AG04450 (cell line): ENCODE measurements at regions not wholly inside any gene's neighbourhood (a gene's known extent, or its start where the extent isn't known, plus 50 kb on each side); places are given as distances from the start of the nearest gene placed in this dataset.

ENCODE experiments used
- CTCF ChIA-PET: fragments of 300-600, 350-600 bp; formaldehyde crosslinking; extraction: SDS; loops from one replicate; lab custom pipeline; 2022; ENCODE audit warnings: antibody characterized with exemption, inconsistent platforms; lab: Charles Lee
- POLR2A ChIA-PET: fragments of 350-600 bp; formaldehyde crosslinking; extraction: SDS; loops from one replicate; lab custom pipeline; 2021; ENCODE audit warnings: antibody characterized with exemption, inconsistent platforms; lab: Yijun Ruan, JAX
- DNase-seq: peaks from one replicate; pipeline ENCODE4 v3.0.0-alpha.2; 2011; ENCODE audit warnings: low read depth, low spot score
- H3K27ac ChIP-seq: one replicate; pipeline ENCODE4 v1.5.1; 2012; ENCODE audit warnings: low read depth, low read length, control low read depth
- H3K27me3 ChIP-seq: one replicate; pipeline ENCODE4 v1.6.0; 2012; ENCODE audit warnings: low read length; ENCODE audit not compliant: control insufficient read depth, insufficient read depth
- H3K4me3 ChIP-seq: 2 replicates; pipeline ENCODE4 v1.5.1; 2011; ENCODE audit warnings: mild to moderate bottlenecking, low read depth, low read length, control low read depth
- H3K9me3 ChIP-seq: 2 replicates; pipeline ENCODE4 v1.5.1; 2012; ENCODE audit warnings: low read length; ENCODE audit not compliant: control insufficient read depth, insufficient read depth
- CTCF ChIP-seq: IDR thresholded peaks from 2 replicates; pipeline ENCODE4 v1.5.1; 2011; ENCODE audit warnings: low read depth, low read length, control low read depth, inconsistent platforms

DNA sequence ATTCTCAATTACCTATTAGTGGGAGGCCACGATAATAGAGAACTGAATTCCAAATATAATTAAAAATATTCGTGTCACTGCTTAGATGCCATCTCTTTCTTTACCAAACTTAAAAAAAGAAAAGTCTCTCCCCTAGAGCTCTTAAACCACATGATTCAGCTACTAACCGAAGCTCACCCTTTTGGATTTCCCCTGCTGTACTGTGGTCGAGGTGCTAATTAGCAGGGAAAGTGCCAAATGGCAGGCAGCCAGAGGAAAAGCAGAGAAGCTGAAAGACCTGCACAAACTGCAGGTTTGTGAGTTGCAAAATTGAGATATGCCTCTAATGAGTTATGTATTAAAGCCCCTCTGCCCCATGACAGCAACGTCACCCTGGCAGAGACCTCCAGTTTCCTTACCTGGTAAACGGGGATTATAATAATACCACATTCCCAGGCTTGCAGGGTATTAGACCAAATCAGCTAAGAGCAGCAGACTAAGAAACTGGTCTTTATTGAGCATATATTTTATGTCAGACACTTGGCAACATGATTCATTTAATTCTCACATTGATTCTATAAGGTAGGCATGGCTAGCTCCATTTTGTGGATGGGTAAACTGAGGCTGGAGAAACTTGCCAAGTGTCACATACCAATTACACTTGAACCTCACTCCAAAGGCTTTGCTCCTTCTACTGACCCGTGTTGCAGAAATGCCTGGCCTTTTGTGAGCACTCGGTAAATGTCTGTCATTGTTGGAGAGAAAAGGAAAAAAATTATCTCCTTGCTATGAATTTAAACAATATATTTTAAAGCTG, 259.7 kb downstream of the LPIN1 start:
- CTCF ChIA-PET: no interaction called here
- H3K4me3 ChIP-seq: no peak overlapping the region
- POLR2A ChIA-PET: no interaction called here
- TF ChIP-seq CTCF: no peak
- H3K27me3 ChIP-seq: no peaks in the 10 kb centered on the region
- no peak overlapping the region for H3K27ac ChIP-seq
- no peak for DNase-seq
- H3K9me3 ChIP-seq: no peaks in the 10 kb centered on the region

- TF ChIP-seq CTCF: no peak
- ChIA-PET CTCF (no interaction called here), POLR2A (no interaction called here)
- Histone ChIP-seq H3K9me3 (no peaks in the 10 kb centered on the region), H3K4me3 (no peak overlapping the region), H3K27ac (no peak overlapping the region), H3K27me3 (no peaks in the 10 kb centered on the region)
- no peak for DNase-seq
Measured at GRCh38 chr2:12006850-12007249, 260.4 kb downstream of the LPIN1 start.

DNA sequence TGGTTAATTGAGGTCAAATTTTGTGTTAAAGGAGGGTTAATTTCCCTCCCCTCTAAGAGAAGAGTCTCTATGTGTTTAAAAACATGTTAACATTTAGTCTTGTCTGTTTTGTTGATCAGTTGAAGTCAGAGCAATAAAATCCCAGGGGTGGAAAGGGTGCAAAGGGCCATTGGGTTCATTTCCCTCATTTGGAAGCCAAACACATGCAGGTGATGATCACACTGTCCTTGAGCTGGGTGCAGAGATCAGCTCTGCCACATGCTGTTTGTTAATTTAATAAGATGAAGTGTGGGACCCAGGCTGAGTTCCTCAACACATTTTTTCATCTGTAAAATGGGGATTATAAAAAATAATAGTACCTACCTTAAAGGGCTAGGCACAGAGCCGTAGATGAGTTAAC, 260.9 kb downstream of the LPIN1 start:
- ChIA-PET POLR2A (no interaction called here), CTCF (no interaction called here)
- Histone ChIP-seq H3K27ac (no peak overlapping the region), H3K27me3 (no peaks in the 10 kb centered on the region), H3K4me3 (no peak overlapping the region), H3K9me3 (no peaks in the 10 kb centered on the region)
- no peak for DNase-seq
- no peak for TF ChIP-seq CTCF

GRCh38 chr2:12008425-12009061, 262.1 kb downstream of the LPIN1 start:
- Histone ChIP-seq H3K9me3 (no peaks in the 10 kb centered on the region), H3K27me3 (no peaks in the 10 kb centered on the region), H3K4me3 (no peak overlapping the region), H3K27ac (no peak overlapping the region)
- DNase-seq: no peak
- no peak for TF ChIP-seq CTCF
- ChIA-PET CTCF (interaction anchor here (0.7 kb wide), 1 partner anchor 998 kb away, joined by 4 read pairs; no protein-coding TSS in a partner anchor), POLR2A (no interaction called here)

- no peak overlapping the region for H3K4me3 ChIP-seq
- no peaks in the 10 kb centered on the region for H3K9me3 ChIP-seq
- no peak overlapping the region for H3K27ac ChIP-seq
- POLR2A ChIA-PET: no interaction called here
- no peak for DNase-seq
- no peaks in the 10 kb centered on the region for H3K27me3 ChIP-seq
- TF ChIP-seq CTCF: no peak
- CTCF ChIA-PET: no interaction called here
Measured at GRCh38 chr2:12009323-12009905, 263.0 kb downstream of the LPIN1 start.
